ENCODE measurements at regions not wholly inside any gene's neighbourhood (a gene's known extent, or its start where the extent isn't known, plus 50 kb on each side); places are given as distances from the start of the nearest gene placed in this dataset.

- no peak for TF ChIP-seq EZH2 (IDR thresholded peaks at IDR 0.05; ENCODE audit: borderline replicate concordance, low read depth, low read length, severe bottlenecking)
- no peak for TF ChIP-seq CTCF (IDR thresholded peaks at IDR 0.05; ENCODE audit: borderline replicate concordance, extremely low read depth, low read length, poor library complexity, severe bottlenecking)
Measured at GRCh38 chr7:26097837-26098668, 53.9 kb upstream of the NFE2L3 start.
